NOMO-1 (cell line): ENCODE measurements at regions not wholly inside any gene's neighbourhood (a gene's known extent, or its start where the extent isn't known, plus 50 kb on each side); places are given as distances from the start of the nearest gene placed in this dataset.
"Not testable (repeated sequence)": the region's sequence is repeated elsewhere in the genome, so short reads cannot be mapped to it uniquely, and the experiment has no call there.

Experiments used
- DNase-seq, 2 experiments: peaks; one replicate each; lab custom pipeline; 2025; ENCODE audit not compliant: unreplicated experiment in 2 of 2; lab: John Stamatoyannopoulos, UW

- DNase-seq, result no peak
Measured at GRCh38 chr13:96934889-96935489, 59.3 kb downstream of the OXGR1 start.

- no peak for DNase-seq
Measured at GRCh38 chr13:96925916-96926628, 68.2 kb downstream of the OXGR1 start.

GRCh38 chr13:96925477-96925876, 68.8 kb downstream of the OXGR1 start:
- DNase-seq, result no peak

GRCh38 chr13:96918861-96919631, 75.2 kb downstream of the OXGR1 start:
- DNase-seq, result not testable (repeated sequence)

- DNase-seq, result peak in 1 of 2 experiments; percentile 13
Measured at GRCh38 chr13:96904232-96904631, 90.0 kb downstream of the OXGR1 start.

GRCh38 chr13:96903085-96903484, 91.2 kb downstream of the OXGR1 start:
- no peak for DNase-seq

- no peak for DNase-seq
Measured at GRCh38 chr13:96900986-96901385, 93.3 kb downstream of the OXGR1 start.

- no peak for DNase-seq
Measured at GRCh38 chr13:96899946-96900345, 94.3 kb downstream of the OXGR1 start.

GRCh38 chr13:96898646-96899254, 95.5 kb downstream of the OXGR1 start:
- no peak for DNase-seq

GRCh38 chr13:96898212-96898611, 96.1 kb downstream of the OXGR1 start:
- DNase-seq, result no peak
